ENCODE measurements at regions not wholly inside any gene's neighbourhood (a gene's known extent, or its start where the extent isn't known, plus 50 kb on each side); places are given as distances from the start of the nearest gene placed in this dataset.
A peak's percentile ranks its signal among the peaks of the same experiment; 100 is the strongest.
"Not testable (repeated sequence)": the region's sequence is repeated elsewhere in the genome, so short reads cannot be mapped to it uniquely, and the experiment has no call there.

DNA sequence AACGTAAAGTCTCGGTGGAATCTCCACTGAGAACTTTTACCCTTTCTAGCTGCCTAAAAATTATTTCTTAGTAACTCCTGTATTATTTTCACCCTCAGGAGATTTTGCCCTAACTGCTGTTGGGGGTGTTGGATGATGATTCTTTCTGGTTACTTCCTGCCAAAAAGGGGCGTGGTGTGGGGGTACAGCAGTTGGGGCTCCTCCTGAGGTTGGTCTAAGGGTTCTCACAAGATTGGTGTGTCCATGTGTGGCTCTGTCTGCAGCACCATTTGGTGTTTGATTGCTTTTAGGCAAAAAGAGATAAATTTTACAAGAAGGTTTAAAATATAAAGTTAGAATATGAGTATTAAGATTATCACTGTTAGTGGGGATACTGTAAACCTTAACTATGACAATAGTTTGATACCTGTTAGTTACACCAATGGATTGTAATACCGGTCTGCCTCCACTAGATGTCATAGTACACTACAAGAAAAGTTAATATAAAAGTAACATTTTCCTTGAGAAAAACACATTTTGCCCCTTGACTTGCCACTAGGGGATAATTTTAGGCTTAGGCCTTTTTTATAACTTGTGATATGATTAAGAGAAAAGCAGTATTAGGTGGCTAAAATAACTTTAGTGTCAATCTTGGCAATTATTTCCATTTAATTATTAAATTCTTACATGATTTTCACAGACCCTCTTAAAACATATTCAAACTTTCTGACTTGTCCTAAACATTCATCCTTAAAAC is 928.7 kb downstream of the IPMK start:
- TF ChIP-seq POLR2A (IDR thresholded peaks at IDR 0.05; ENCODE audit: low read depth, low read length), result no peak
- FAIRE-seq (peak; percentile 69), DNase-seq (ENCODE audit: insufficient read length, low spot score) (peak; percentile 6)

- no peak for FAIRE-seq
- no peak for DNase-seq (ENCODE audit: insufficient read length, low spot score)
Measured at GRCh38 chr10:57336865-57337264, 930.8 kb downstream of the IPMK start.

DNA sequence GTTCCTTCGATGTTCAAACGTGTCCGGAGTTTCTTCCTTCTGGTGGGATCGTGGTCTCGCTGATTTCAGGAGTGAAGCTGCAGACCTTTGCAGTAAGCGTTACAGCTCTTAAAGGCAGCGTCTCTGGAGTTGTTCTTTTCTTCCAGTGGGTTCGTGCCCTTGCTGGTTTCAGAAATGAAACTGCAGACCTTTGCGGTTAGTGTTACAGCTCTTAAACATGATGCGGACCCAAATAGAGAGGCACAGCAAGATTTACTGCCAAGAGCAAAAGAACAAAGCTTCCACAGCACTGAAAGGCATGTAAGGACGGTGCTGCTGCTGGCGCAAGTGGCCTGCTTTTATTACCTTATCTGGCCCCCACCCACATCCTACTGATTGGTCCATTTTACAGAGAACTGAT is 931.4 kb downstream of the IPMK start:
- no peak for TF ChIP-seq POLR2A (IDR thresholded peaks at IDR 0.05; ENCODE audit: low read depth, low read length)
- FAIRE-seq (no peak), DNase-seq (ENCODE audit: insufficient read length, low spot score) (no peak)

More at GRCh38 chr10:57336865-57337264, 930.8 kb downstream of the IPMK start:
- TF ChIP-seq POLR2A (IDR thresholded peaks at IDR 0.05; ENCODE audit: low read depth, low read length), result no peak

DNA sequence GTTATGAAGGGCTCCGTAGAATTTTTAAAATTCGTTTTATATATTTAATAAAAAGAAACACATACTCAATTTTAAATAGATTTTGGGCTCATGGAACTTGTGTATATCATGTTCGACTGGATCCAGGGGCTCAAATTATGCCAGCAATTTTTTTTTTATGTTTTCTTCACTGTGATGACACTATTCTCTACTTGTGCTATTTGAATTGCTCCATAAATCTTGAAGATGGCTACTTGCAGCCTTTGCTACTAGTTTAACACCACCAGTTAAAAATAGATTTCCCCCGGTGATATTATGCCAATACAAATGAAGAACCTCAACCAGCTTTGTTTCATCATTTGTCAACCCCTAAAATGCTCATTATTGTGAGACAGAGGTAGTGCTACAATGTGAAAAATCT is 933.2 kb downstream of the IPMK start:
- FAIRE-seq (no peak), DNase-seq (ENCODE audit: insufficient read length, low spot score) (no peak)
- TF ChIP-seq POLR2A (IDR thresholded peaks at IDR 0.05; ENCODE audit: low read depth, low read length), result no peak

DNA sequence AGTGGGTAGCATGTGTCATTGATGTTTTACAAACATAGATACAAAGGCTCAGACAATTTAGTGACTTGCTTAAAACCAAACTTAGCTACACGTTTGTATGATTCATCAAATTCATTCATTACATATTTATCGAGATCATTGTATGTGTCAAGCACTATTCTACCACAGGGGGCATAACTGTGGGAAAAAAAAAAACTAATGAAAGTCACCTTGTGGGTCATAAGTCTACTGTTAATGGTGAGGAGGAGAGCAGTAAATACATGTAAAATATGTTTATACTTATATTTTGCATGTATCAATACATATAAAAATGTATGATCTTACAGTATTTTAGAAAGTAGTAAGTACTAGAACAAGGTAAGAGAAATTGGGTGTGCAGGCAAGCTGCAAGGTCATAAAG is 933.8 kb downstream of the IPMK start:
- no peak for FAIRE-seq
- DNase-seq (ENCODE audit: insufficient read length, low spot score), result no peak
- no peak for TF ChIP-seq POLR2A (IDR thresholded peaks at IDR 0.05; ENCODE audit: low read depth, low read length)

DNA sequence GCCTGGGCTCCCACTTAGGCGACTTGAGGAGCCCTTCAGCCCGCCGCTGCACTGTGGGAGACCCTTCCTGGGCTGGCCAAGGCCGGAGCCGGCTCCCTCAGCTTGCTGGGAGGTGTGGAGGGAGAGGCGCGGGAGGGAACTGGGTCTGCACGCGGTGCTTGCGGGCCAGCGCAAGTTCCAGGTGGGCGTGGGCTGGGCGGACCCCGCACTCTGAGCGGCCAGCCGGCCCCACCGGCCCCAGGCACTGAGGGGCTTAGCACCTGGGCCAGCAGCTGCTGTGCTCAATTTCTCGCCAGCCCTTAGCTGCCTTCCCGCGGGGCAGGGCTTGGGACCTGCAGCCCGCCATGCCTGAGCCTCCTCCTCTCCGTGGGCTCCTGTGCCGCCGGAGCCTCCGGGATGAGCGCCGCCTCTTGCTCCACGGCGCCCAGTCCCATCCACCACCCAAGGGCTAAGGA is 946.3 kb downstream of the IPMK start:
- DNase-seq (ENCODE audit: insufficient read length, low spot score); FAIRE-seq: not testable (repeated sequence)

DNA sequence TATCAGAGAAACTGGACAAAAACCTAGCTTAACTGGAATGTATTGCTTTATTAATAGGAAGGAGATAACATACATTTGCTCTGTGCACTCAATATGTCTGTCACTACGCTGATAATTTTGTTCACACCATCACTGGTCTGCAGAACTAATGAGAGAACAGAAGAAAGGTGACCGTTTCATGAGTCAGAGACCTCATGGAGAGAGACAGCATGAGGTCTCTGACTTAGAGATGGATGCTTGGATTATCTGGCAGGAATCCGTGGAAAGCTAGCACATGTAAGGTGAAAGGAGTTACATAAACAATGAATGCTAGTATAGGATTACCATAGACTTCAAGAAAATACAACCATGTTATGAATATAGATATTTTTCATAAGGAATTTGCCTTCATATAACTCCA is 947.3 kb downstream of the IPMK start:
- FAIRE-seq (no peak), DNase-seq (ENCODE audit: insufficient read length, low spot score) (no peak)
- no peak for TF ChIP-seq POLR2A (IDR thresholded peaks at IDR 0.05; ENCODE audit: low read depth, low read length)

DNA sequence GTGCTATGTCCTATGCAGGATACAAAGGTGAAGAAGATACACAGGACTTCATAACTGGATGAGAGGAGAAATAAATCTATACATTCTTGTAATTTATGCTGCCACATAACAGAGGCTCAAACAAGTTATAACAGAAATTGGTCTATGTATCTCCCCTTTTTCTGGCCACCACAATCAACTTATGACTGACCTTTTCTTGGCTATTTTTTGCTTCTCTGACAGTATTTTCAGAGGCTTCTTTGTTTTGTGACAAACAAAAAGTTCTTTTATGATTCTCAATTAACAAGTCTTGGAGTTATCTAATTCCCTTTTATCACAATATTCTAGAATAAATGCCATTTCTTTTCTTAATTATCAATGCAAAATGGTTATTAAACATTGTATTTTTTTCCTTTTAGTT is 953.0 kb upstream of the ZWINT start:
- no peak for TF ChIP-seq POLR2A (IDR thresholded peaks at IDR 0.05; ENCODE audit: low read depth, low read length)
- DNase-seq (ENCODE audit: insufficient read length, low spot score) (no peak), FAIRE-seq (no peak)

DNA sequence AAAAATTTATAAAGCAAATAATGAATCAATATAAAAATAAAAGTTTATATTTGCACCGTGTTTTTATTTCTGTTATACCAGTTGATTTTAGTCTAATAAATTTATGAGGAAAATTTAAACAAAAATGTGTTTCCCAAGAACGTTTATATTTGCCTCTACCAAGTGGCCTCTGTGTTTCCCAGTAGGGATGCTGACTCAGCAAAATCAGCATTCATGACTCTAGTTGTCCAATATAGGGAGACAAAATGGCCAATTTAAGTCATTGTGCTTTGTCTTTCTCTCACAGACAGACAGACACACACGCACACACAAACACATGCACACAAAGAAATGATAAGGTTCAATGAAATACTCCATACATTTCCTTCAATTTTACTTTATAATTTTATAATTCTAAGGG is 942.5 kb upstream of the ZWINT start:
- FAIRE-seq, result no peak
- no peak for DNase-seq (ENCODE audit: insufficient read length, low spot score)
- TF ChIP-seq POLR2A (IDR thresholded peaks at IDR 0.05; ENCODE audit: low read depth, low read length), result no peak

- DNase-seq (ENCODE audit: insufficient read length, low spot score) (no peak), FAIRE-seq (no peak)
- TF ChIP-seq POLR2A (IDR thresholded peaks at IDR 0.05; ENCODE audit: low read depth, low read length), result no peak
Measured at GRCh38 chr10:57300718-57301117, 939.7 kb upstream of the ZWINT start.

- no peak for FAIRE-seq
- DNase-seq (ENCODE audit: insufficient read length, low spot score), result no peak
- no peak for TF ChIP-seq POLR2A (IDR thresholded peaks at IDR 0.05; ENCODE audit: low read depth, low read length)
Measured at GRCh38 chr10:57294698-57295097, 933.6 kb upstream of the ZWINT start.

GRCh38 chr10:57288754-57289153 is 927.7 kb upstream of the ZWINT start:
- FAIRE-seq, result no peak
- no peak for TF ChIP-seq POLR2A (IDR thresholded peaks at IDR 0.05; ENCODE audit: low read depth, low read length)
- no peak for DNase-seq (ENCODE audit: insufficient read length, low spot score)

DNA sequence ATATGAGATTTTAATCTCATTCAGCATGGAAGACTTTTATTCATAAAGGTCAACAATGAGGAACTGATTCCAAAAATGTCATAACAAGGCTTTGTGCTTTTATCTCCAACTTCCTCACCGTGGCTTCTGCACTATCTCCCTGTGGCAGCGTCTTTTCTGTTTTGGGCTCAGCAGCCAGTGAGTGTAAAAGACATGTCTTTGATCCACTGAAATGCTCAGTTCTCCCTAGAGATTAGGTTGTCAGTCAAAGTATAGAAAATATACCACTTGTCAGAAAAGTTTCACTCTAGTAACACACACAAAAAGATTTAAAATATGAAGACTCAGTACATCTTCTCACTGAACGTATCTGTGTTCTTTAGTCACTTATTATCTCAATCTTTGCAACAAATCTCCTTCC is 901.8 kb upstream of the ZWINT start:
- FAIRE-seq (no peak), DNase-seq (ENCODE audit: insufficient read length, low spot score) (no peak)
- TF ChIP-seq POLR2A (IDR thresholded peaks at IDR 0.05; ENCODE audit: low read depth, low read length), result no peak

DNA sequence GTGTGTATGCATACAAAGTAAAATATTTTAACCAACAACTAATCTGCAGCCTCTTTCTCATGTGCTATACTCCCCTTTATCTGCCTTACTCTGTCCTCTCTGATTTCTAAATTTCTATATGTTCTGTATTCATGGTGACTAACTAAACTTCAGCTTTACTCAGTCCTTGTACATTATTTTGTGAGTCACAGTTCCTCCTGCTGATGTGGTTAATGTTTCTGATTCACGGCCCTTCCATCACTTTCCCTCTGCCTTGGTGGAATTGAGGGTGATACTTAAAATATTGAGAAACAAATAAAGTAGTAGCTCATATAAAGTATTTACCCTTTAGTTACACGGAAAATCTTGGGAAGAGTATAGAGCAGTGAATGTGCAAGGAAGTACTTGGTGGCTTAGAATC is 899.1 kb upstream of the ZWINT start:
- no peak for FAIRE-seq

DNA sequence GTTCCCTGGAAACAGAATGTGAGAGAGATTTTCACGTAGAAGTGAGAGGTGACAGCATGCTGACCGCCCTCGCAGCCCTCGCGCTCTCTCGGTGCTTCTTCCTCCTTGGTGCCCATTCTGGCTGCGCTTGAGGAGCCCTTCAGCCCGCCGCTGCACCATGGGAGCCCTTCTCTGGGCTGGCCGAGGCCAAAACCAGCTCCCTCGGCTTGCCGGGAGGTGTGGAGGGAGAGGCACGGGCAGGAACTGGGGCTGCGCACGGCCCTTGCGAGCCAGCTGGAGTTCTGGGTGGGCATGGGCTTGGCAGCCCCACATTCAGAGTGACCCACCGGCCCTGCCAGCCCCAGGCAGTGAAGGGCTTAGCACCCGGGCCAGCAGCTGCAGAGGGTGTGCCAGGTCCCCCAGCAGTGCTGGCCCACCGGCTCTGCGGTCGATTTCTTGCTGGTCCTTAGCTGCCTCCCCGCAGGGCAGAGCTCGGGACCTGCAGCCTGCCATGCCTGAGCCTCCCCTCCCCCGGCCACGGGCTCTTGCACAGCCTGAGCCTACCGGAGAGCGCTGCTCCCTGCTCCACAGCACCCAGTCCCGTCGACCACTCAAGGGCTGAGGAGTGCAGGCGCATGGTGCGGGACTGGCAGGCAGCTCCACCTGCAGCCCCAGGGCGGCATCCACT is 888.7 kb upstream of the ZWINT start:
- DNase-seq (ENCODE audit: insufficient read length, low spot score) (no peak), FAIRE-seq (no peak)
- no peak for TF ChIP-seq POLR2A (IDR thresholded peaks at IDR 0.05; ENCODE audit: low read depth, low read length)

More for the DNA sequence above, 899.1 kb upstream of the ZWINT start:
- DNase-seq (ENCODE audit: insufficient read length, low spot score), result no peak
- no peak for TF ChIP-seq POLR2A (IDR thresholded peaks at IDR 0.05; ENCODE audit: low read depth, low read length)

Measured in H54 (cell line).